ENCODE measurements at regions not wholly inside any gene's neighbourhood (a gene's known extent, or its start where the extent isn't known, plus 50 kb on each side); places are given as distances from the start of the nearest gene placed in this dataset.
A peak's percentile ranks its signal among the peaks of the same experiment; 100 is the strongest.

- intact Hi-C loops (cut with micrococcal nuclease; ENCODE audit: unreplicated experiment) = no loop called here
- DNase-seq = no peak
- no TSS peak for BruUV-seq (replicated peaks)
- Mint-ChIP-seq H3K9me3 (ENCODE audit: low read depth, unreplicated experiment) (no peaks in the 10 kb centered on the region), H3K27me3 (ENCODE audit: unreplicated experiment) (peaks cover 65% of the 10 kb centered on the region), H3K27ac (ENCODE audit: unreplicated experiment) (no peak overlapping the region), H3K4me3 (ENCODE audit: low read depth, unreplicated experiment) (no peak overlapping the region), H3K4me1 (ENCODE audit: low read depth, unreplicated experiment) (no peaks in the 10 kb centered on the region), H3K36me3 (ENCODE audit: insufficient read depth, unreplicated experiment) (no peaks in the 10 kb centered on the region)
- TF ChIP-seq, protein P1, sequence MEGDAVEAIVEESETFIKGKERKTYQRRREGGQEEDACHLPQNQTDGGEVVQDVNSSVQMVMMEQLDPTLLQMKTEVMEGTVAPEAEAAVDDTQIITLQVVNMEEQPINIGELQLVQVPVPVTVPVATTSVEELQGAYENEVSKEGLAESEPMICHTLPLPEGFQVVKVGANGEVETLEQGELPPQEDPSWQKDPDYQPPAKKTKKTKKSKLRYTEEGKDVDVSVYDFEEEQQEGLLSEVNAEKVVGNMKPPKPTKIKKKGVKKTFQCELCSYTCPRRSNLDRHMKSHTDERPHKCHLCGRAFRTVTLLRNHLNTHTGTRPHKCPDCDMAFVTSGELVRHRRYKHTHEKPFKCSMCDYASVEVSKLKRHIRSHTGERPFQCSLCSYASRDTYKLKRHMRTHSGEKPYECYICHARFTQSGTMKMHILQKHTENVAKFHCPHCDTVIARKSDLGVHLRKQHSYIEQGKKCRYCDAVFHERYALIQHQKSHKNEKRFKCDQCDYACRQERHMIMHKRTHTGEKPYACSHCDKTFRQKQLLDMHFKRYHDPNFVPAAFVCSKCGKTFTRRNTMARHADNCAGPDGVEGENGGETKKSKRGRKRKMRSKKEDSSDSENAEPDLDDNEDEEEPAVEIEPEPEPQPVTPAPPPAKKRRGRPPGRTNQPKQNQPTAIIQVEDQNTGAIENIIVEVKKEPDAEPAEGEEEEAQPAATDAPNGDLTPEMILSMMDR (IDR thresholded peaks at IDR 0.05; ENCODE audit: unreplicated experiment) = no peak
- CTCF ChIA-PET = interaction anchor here (0.6 kb wide), 1 partner anchor 154 kb away, joined by 4 read pairs; no protein-coding TSS in a partner anchor
Observed at GRCh38 chr1:22313321-22313720, 138.3 kb upstream of the ZBTB40 start.

- Mint-ChIP-seq H3K9me3 (ENCODE audit: low read depth, unreplicated experiment) (no peaks in the 10 kb centered on the region), H3K4me3 (ENCODE audit: low read depth, unreplicated experiment) (no peak overlapping the region), H3K27ac (ENCODE audit: unreplicated experiment) (no peak overlapping the region), H3K4me1 (ENCODE audit: low read depth, unreplicated experiment) (no peaks in the 10 kb centered on the region), H3K27me3 (ENCODE audit: unreplicated experiment) (peaks cover 64% of the 10 kb centered on the region), H3K36me3 (ENCODE audit: insufficient read depth, unreplicated experiment) (no peaks in the 10 kb centered on the region)
- no TSS peak for BruUV-seq (replicated peaks)
- intact Hi-C loops (cut with micrococcal nuclease; ENCODE audit: unreplicated experiment) = no loop called here
- CTCF ChIA-PET = no interaction called here
- DNase-seq = no peak
- TF ChIP-seq, protein P1 (IDR thresholded peaks at IDR 0.05; ENCODE audit: unreplicated experiment) = no peak
Observed at GRCh38 chr1:22314706-22315105, 136.9 kb upstream of the ZBTB40 start.

GRCh38 chr1:22315315-22316078 is 136.2 kb upstream of the ZBTB40 start:
- no peak overlapping the region for H3K4me3 Mint-ChIP-seq (ENCODE audit: low read depth, unreplicated experiment)
- CTCF ChIA-PET = no interaction called here
- BruUV-seq (replicated peaks) = no TSS peak

DNA sequence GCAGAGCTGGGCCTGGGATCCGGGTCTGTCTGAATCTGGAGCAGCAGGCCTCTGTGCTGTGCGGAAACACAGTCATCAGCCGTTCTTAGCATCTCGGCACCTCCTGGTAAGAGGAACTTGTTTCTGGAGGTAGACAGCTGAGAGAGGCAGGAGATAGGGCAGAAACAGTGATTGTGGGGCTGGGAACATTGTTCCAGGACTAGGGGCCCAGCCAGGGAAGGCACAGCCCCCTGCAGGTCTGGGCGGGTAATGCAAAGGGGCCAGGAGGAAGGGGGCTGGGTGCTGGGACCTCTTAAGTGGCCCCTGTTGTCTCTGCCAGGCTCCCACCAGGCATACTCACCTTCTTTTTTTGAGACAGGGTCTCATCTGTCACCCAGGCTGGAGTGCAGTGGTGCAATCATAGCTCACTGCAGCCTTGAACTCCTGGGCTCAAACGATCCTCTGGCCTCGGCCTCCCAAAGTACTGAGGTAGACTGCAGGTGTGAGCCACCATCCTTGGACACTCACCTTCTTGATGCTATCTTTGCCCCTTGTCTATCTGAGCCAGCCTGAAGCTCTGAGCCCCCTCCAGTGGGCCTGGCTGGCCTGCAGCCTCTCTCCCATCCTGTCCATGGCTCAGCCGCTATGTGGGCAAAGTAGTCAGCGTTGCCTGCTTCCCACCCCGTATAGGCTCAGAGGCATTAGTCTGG is 134.3 kb upstream of the ZBTB40 start:
- DNase-seq = peak; percentile 49
- Mint-ChIP-seq H3K9me3 (ENCODE audit: low read depth, unreplicated experiment) (no peaks in the 10 kb centered on the region), H3K36me3 (ENCODE audit: insufficient read depth, unreplicated experiment) (no peaks in the 10 kb centered on the region), H3K27ac (ENCODE audit: unreplicated experiment) (no peak overlapping the region), H3K27me3 (ENCODE audit: unreplicated experiment) (peaks cover 61% of the 10 kb centered on the region), H3K4me1 (ENCODE audit: low read depth, unreplicated experiment) (no peaks in the 10 kb centered on the region), H3K4me3 (ENCODE audit: low read depth, unreplicated experiment) (no peak overlapping the region)
- intact Hi-C loops (cut with micrococcal nuclease; ENCODE audit: unreplicated experiment) = no loop called here
- no TSS peak for BruUV-seq (replicated peaks)
- TF ChIP-seq, protein P1 (IDR thresholded peaks at IDR 0.05; ENCODE audit: unreplicated experiment) = peak; percentile 66
- CTCF ChIA-PET = interaction anchor here (0.5 to 1.1 kb wide), 2 partner anchors 31 to 112 kb away, joined by 4 read pairs; no protein-coding TSS in a partner anchor

More at GRCh38 chr1:22315315-22316078, 136.2 kb upstream of the ZBTB40 start:
- intact Hi-C loops (cut with micrococcal nuclease; ENCODE audit: unreplicated experiment) = no loop called here
- H3K4me1 Mint-ChIP-seq (ENCODE audit: low read depth, unreplicated experiment) = no peaks in the 10 kb centered on the region
- H3K27ac Mint-ChIP-seq (ENCODE audit: unreplicated experiment) = no peak overlapping the region
- TF ChIP-seq, protein P1 (IDR thresholded peaks at IDR 0.05; ENCODE audit: unreplicated experiment) = no peak
- H3K36me3 Mint-ChIP-seq (ENCODE audit: insufficient read depth, unreplicated experiment) = no peaks in the 10 kb centered on the region
- no peaks in the 10 kb centered on the region for H3K9me3 Mint-ChIP-seq (ENCODE audit: low read depth, unreplicated experiment)
- H3K27me3 Mint-ChIP-seq (ENCODE audit: unreplicated experiment) = peaks cover 66% of the 10 kb centered on the region
- no peak for DNase-seq
